Progenitor cell of endocrine pancreas (in vitro differentiated cells): ENCODE measurements at regions not wholly inside any gene's neighbourhood (a gene's known extent, or its start where the extent isn't known, plus 50 kb on each side); places are given as distances from the start of the nearest gene placed in this dataset.

Source experiments
- DNase-seq: peaks from one replicate; pipeline ENCODE4 v3.0.0; 2021; ENCODE audit warnings: low spot score; ENCODE audit not compliant: unreplicated experiment
- H3K27ac Mint-ChIP-seq: 2 replicates; pipeline ENCODE4 v1.8.0; 2021; ENCODE audit warnings: mild to moderate bottlenecking, moderate library complexity, mixed read lengths
- H3K27me3 Mint-ChIP-seq: 2 replicates; pipeline ENCODE4 v1.8.0; 2021; ENCODE audit warnings: mixed read lengths
- H3K36me3 Mint-ChIP-seq: 2 replicates; pipeline ENCODE4 v1.8.0; 2022; ENCODE audit warnings: mixed read lengths; ENCODE audit not compliant: insufficient read depth
- H3K4me1 Mint-ChIP-seq: 2 replicates; pipeline ENCODE4 v1.8.0; 2021; ENCODE audit warnings: low read depth, mixed read lengths
- H3K4me3 Mint-ChIP-seq: 2 replicates; pipeline ENCODE4 v1.8.0; 2021; ENCODE audit warnings: low read depth, mild to moderate bottlenecking, moderate library complexity, mixed read lengths
- H3K9me3 Mint-ChIP-seq: 2 replicates; pipeline ENCODE4 v1.8.0; 2021; ENCODE audit warnings: low read depth, mixed read lengths
- CTCF ChIP-seq: fragments of 200-600 bp; sonication (generic); IDR thresholded peaks from one replicate; pipeline ENCODE4 v1.5.0; 2021; ENCODE audit warnings: antibody characterized with exemption, mild to moderate bottlenecking; ENCODE audit not compliant: unreplicated experiment

GRCh38 chr2:176833671-176834070 is 378.9 kb upstream of the HNRNPA3 start:
- H3K36me3 Mint-ChIP-seq: no peaks in the 10 kb centered on the region
- peaks cover 3% of the 10 kb centered on the region for H3K27me3 Mint-ChIP-seq
- DNase-seq: no peak
- no peaks in the 10 kb centered on the region for H3K9me3 Mint-ChIP-seq
- TF ChIP-seq CTCF: no peak
- H3K4me3 Mint-ChIP-seq: no peak overlapping the region
- peaks cover 3% of the 10 kb centered on the region for H3K4me1 Mint-ChIP-seq
- no peak overlapping the region for H3K27ac Mint-ChIP-seq

- peaks cover 3% of the 10 kb centered on the region for H3K4me1 Mint-ChIP-seq
- H3K36me3 Mint-ChIP-seq: no peaks in the 10 kb centered on the region
- H3K27ac Mint-ChIP-seq: no peak overlapping the region
- peaks cover under 1% of the 10 kb centered on the region for H3K27me3 Mint-ChIP-seq
- DNase-seq: no peak
- no peak for TF ChIP-seq CTCF
- no peaks in the 10 kb centered on the region for H3K9me3 Mint-ChIP-seq
- no peak overlapping the region for H3K4me3 Mint-ChIP-seq
Measured at GRCh38 chr2:176834226-176834625, 378.4 kb upstream of the HNRNPA3 start.

- H3K4me1 Mint-ChIP-seq: no peaks in the 10 kb centered on the region
- no peaks in the 10 kb centered on the region for H3K9me3 Mint-ChIP-seq
- peaks cover 4% of the 10 kb centered on the region for H3K27me3 Mint-ChIP-seq
- no peak for TF ChIP-seq CTCF
- H3K36me3 Mint-ChIP-seq: no peaks in the 10 kb centered on the region
- no peak for DNase-seq
- no peak overlapping the region for H3K4me3 Mint-ChIP-seq
- H3K27ac Mint-ChIP-seq: no peak overlapping the region
Measured at GRCh38 chr2:176843208-176843607, 369.4 kb upstream of the HNRNPA3 start.

GRCh38 chr2:176844461-176844860 is 368.1 kb upstream of the HNRNPA3 start:
- Mint-ChIP-seq H3K27ac (no peak overlapping the region), H3K4me1 (no peaks in the 10 kb centered on the region), H3K36me3 (no peaks in the 10 kb centered on the region), H3K4me3 (no peak overlapping the region), H3K27me3 (peaks cover 4% of the 10 kb centered on the region), H3K9me3 (no peaks in the 10 kb centered on the region)
- no peak for TF ChIP-seq CTCF
- DNase-seq: no peak

GRCh38 chr2:176845718-176846117 is 366.9 kb upstream of the HNRNPA3 start:
- no peaks in the 10 kb centered on the region for H3K36me3 Mint-ChIP-seq
- H3K9me3 Mint-ChIP-seq: no peaks in the 10 kb centered on the region
- no peak overlapping the region for H3K27ac Mint-ChIP-seq
- H3K27me3 Mint-ChIP-seq: peaks cover 4% of the 10 kb centered on the region
- DNase-seq: no peak
- no peak overlapping the region for H3K4me3 Mint-ChIP-seq
- no peak for TF ChIP-seq CTCF
- no peaks in the 10 kb centered on the region for H3K4me1 Mint-ChIP-seq
